ENCODE measurements at regions not wholly inside any gene's neighbourhood (a gene's known extent, or its start where the extent isn't known, plus 50 kb on each side); places are given as distances from the start of the nearest gene placed in this dataset.

DNA sequence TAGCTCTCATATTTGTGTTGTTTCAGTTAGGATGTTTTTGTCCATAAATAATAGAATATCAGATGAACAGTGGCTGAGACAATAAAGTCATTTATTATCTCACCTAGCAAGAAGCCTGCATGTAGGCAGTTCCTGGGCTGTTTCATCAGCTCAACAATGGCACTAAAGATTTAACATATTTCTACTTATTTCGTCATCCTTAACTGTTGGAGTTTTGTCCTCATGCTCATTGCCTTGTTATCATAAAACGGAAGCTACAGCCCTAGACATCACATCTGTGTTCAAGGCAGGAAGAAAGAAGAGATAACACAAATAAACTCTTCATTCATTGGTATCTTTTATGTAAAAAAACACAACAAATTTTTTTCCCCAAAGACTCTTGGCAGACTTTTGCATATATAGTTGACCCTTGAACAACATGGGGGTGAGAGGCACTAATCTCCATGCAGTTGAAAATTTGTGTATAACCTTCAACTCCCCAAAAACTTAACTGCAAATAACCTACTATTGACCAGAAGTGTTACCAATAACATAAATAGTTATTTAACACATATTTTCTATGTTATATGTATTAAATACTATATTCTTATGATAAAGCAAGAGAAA, 277.2 kb upstream of the ADRA1B start (continued):
- peak; percentile 29; the same call in 1 of the 2 replicates for TF ChIP-seq ARID3A (IDR thresholded peaks at IDR 0.05; ENCODE audit: borderline replicate concordance, low read depth, low read length)
- no peak for TF ChIP-seq MAFF (IDR thresholded peaks at IDR 0.05; ENCODE audit: low read length)
- TF ChIP-seq E2F6 (IDR thresholded peaks at IDR 0.05; ENCODE audit: borderline replicate concordance in 1 of 2, extremely low read depth in 1 of 2, insufficient read depth in 1 of 2, insufficient read length in 1 of 2, low read depth in 1 of 2, low read length in 1 of 2, poor library complexity in 1 of 2, severe bottlenecking in 1 of 2), result no peak
- no peak; the same call in 1 of the 2 replicates for TF ChIP-seq SMAD3 (CRISPR knock-in tag; conservative IDR thresholded peaks at IDR 0.05)
- no peak for TF ChIP-seq ZNF407 (IDR thresholded peaks at IDR 0.05; ENCODE audit: low read depth)
- TF ChIP-seq, protein P1, sequence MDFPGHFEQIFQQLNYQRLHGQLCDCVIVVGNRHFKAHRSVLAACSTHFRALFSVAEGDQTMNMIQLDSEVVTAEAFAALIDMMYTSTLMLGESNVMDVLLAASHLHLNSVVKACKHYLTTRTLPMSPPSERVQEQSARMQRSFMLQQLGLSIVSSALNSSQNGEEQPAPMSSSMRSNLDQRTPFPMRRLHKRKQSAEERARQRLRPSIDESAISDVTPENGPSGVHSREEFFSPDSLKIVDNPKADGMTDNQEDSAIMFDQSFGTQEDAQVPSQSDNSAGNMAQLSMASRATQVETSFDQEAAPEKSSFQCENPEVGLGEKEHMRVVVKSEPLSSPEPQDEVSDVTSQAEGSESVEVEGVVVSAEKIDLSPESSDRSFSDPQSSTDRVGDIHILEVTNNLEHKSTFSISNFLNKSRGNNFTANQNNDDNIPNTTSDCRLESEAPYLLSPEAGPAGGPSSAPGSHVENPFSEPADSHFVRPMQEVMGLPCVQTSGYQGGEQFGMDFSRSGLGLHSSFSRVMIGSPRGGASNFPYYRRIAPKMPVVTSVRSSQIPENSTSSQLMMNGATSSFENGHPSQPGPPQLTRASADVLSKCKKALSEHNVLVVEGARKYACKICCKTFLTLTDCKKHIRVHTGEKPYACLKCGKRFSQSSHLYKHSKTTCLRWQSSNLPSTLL (IDR thresholded peaks at IDR 0.05), result no peak
- no peak for TF ChIP-seq PTTG1 (tag; IDR thresholded peaks at IDR 0.05; ENCODE audit: low read depth)
- no peak for TF ChIP-seq ZNF764 (CRISPR knock-in tag; IDR thresholded peaks at IDR 0.05; ENCODE audit: low read depth)
- TF ChIP-seq ZNF561 (CRISPR knock-in tag; conservative IDR thresholded peaks at IDR 0.05), result no peak
- TF ChIP-seq, protein P2, sequence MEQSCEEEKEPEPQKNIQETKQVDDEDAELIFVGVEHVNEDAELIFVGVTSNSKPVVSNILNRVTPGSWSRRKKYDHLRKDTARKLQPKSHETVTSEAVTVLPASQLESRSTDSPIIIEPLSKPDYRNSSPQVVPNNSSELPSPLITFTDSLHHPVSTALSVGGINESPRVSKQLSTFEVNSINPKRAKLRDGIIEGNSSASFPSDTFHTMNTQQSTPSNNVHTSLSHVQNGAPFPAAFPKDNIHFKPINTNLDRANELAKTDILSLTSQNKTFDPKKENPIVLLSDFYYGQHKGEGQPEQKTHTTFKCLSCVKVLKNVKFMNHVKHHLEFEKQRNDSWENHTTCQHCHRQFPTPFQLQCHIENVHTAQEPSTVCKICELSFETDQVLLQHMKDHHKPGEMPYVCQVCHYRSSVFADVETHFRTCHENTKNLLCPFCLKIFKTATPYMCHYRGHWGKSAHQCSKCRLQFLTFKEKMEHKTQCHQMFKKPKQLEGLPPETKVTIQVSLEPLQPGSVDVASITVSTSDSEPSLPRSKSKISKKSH (CRISPR knock-in tag; IDR thresholded peaks at IDR 0.05), result no peak
- peak; percentile 98 for TF ChIP-seq ZNF766 (CRISPR knock-in tag; conservative IDR thresholded peaks at IDR 0.05)
